ELR (cell line): ENCODE measurements at regions not wholly inside any gene's neighbourhood (a gene's known extent, or its start where the extent isn't known, plus 50 kb on each side); places are given as distances from the start of the nearest gene placed in this dataset.
A peak's percentile ranks its signal among the peaks of the same experiment; 100 is the strongest.
"Not testable (repeated sequence)": the region's sequence is repeated elsewhere in the genome, so short reads cannot be mapped to it uniquely, and the experiment has no call there.

Source experiments
- DNase-seq: peaks from one replicate; pipeline ENCODE4 v3.0.0-alpha.2; 2015; ENCODE audit warnings: low read depth

DNA sequence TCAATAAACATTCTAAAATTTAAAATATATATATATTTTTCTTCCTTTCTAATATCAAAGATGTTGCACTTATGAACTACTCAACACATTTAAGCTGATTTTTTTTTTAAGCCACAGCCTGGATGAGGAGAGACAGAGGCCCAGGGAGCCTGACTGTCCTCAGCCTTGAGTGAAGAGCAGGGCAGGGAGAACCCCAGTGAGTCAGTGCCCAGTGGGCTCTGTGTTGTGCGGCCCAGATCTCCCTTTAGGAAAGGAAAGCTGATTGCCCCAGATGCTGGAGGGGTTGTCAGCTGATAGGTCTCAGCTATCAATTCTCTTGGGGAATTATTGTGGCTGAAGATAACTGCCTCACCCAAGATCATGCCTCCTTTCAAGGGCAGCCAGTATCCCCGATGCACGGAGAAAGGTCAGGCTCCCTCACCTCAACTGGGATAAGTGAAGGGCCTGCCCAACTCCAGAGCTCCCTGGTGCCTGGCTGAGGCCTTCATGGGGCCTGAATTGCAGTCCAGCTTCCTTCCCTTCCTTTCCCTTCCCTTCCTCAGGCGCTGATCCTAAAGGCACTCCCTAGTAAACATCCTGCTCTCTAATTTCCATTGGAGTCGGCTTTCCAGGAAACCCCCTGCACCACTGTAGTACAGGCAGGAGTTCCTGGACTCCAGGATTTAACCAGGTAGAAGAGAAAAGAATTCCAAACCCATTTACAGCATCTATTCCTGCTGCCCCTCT, 106.9 kb upstream of the ATL2 start:
- DNase-seq = no peak

GRCh38 chr2:38482710-38483109, 105.6 kb upstream of the ATL2 start:
- DNase-seq = not testable (repeated sequence)

GRCh38 chr2:38480617-38481016, 103.5 kb upstream of the ATL2 start:
- DNase-seq = no peak

DNA sequence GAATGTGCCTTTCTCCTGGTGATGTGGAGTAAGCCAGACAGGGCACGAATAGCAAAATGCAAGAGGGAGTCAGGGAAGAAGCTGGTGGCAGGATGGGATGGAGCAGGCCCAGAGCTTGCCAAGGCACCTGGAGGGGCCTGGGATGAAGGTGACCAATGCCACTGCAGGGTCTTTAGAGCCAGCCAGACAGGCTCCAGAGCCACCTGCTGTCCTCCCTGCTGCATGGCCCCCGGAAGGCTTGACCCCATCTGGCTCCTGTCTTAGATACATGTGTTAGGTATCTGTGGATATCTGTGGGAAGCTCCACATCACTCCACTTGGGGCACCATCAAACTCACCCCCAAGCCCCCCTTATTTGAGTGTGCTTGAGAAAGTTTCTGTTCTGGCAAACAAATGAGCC, 99.9 kb upstream of the ATL2 start:
- no peak for DNase-seq

GRCh38 chr2:38475567-38475881, 98.5 kb upstream of the ATL2 start:
- no peak for DNase-seq

DNA sequence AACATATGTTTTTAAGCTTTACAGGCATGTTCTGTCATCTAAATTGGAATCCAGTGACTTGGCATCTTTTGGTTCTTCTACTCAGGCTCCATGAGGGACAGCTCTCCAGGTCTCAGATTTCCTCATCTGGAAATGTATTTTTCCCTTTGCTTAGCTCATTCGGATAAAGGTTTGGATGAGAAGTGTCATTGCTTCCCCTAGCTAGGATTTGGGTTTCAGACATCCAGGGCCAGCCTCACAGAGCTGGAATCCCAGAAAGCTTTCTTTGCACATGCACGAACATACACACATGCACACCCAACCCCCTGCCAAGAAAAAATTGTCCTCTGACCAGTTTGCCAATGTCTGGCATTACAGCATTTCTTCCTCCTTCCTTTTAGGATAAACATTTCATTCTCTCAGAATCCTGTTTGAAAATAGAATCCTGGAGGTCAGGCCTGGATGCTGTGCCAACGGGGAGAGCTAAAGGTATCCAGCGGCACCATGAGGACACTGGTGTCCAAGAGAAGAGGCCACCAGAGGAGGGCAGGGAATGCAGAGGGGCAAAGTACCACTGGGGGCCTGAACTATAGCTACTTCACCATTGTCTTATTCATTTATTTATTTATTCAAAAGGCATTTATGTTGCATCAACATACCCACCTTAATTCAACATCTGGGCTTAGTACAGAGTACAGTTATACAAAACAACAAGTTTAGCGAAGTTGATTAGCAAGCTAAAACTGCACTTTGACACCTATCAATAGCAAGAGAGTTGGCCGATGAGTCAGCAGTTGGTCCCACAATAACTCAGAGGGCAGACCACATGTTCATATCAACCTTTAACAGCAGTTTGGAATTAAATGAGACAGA, 97.9 kb upstream of the ATL2 start:
- DNase-seq = no peak

- DNase-seq = peak; percentile 14
Measured at GRCh38 chr2:38474021-38474456, 97.0 kb upstream of the ATL2 start.

GRCh38 chr2:38473333-38474005, 96.4 kb upstream of the ATL2 start:
- DNase-seq = no peak

DNA sequence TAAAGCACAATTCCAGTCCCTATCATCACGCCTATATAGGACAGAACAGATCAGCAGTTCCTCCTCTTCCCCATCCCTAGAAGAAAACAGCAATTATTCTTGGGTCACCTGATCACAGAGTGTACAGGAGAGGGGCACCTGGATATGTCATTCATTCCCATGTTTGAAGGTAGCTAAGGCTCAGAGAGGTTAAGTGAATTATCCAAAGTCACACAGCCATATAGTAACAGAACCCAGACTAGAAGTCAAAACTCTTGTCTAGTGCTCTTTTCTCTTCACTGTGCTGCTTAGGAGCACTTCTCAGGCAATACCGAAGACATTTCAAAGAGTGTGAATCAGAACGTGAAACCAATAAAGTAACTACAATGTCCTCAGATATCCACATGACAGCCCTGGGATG, 93.0 kb upstream of the ATL2 start:
- DNase-seq = no peak

DNA sequence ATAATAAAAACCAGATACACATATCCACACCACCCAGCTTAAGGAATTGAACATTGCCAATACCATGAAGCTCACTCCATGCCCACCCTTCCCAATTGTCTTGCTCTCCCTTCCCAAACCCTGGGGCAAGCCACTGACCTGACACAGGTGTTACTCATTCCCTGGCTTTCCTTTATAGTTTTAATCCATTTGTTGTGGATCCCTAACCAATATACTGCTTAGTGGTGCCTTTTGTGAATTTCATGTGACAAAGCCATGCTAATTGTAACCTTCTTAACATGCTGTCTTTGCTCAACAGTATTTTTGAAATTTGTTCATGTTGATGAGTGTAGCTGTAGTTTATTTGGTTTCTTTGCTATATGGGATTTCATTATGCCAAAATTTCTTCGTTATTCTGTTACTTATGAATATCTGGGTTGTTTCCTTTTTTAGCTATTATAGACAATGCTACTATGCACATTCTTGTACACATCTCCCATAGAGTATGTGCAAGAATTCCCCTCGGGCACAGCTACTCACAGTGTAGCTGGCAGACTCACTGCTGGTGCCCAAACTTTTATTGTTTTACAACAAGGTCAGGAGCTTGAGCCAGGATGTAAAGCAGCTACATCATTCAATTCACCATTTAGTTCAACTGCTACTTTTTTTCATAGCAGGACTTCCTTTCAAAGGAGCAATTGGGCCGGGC, 90.8 kb upstream of the ATL2 start:
- no peak for DNase-seq

- DNase-seq = no peak
Measured at GRCh38 chr2:38466876-38467767, 90.0 kb upstream of the ATL2 start.

DNA sequence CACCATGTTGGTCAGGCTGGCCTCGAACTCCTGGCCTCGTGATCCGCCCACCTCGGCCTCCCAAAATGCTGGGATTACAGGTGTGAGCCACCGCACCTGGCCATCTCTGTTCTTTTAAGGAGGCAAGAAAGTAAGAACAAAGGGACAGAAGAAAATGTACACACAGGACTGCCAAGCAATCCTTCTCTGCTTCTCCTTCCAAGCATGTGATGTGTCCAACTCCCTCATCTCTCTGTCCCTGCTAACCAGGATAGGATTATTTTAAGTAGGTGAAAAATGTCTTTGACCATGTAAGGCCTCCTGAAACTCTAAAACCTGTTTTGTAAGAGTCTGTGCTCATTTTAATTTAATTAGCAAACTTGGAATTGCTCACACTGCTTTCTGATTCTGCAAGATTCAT, 89.3 kb upstream of the ATL2 start:
- DNase-seq = no peak

- peak; percentile 48 for DNase-seq
Measured at GRCh38 chr2:38465789-38466127, 88.7 kb upstream of the ATL2 start.

- DNase-seq = no peak
Measured at GRCh38 chr2:38464971-38465788, 88.1 kb upstream of the ATL2 start.

- no peak for DNase-seq
Measured at GRCh38 chr2:38463752-38464151, 86.7 kb upstream of the ATL2 start.

GRCh38 chr2:38462121-38462661, 85.1 kb upstream of the ATL2 start:
- DNase-seq = peak; percentile 91

- no peak for DNase-seq
Measured at GRCh38 chr2:38461470-38461869, 84.4 kb upstream of the ATL2 start.

DNA sequence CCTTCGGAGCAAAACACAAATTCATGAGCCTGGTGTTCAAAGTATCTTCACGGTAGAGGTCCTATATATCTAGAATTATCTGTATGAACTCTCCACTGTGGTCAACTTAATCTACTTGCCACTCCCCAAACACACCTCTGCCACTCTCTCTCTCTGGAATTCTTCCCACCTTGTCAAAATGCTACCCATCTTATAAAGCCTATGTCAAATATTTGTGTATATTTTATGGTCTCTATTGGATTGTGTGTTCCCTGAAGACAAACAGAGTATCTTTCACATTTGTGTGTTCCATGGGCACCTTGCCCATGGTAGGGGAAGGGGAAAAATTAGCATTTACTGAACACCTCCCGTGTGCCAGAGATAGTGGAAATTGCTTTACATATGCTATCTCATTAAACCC, 83.2 kb upstream of the ATL2 start:
- no peak for DNase-seq

GRCh38 chr2:38454081-38454480, 77.0 kb upstream of the ATL2 start:
- DNase-seq = no peak

DNA sequence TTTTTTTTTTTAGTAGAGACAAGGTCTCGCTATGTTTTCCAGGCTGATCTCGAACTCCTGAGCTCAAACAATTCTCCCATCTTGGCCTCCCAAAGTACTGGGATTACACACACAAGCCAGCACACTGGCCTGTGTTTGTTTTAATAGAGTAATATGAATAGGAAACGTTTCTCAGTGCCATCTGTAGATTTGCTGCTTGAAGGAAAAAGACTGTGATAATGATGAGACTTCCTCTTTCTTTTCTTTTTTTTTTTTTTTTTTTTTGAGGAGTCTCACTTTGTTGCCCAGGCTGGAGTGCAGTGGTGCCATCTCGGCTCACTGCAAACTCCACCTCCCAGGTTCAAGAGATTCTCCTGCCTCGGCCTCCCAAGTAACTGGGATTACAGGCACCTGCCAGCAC, 74.7 kb upstream of the ATL2 start:
- not testable (repeated sequence) for DNase-seq
